HCT116 (cell line): ENCODE measurements at regions not wholly inside any gene's neighbourhood (a gene's known extent, or its start where the extent isn't known, plus 50 kb on each side); places are given as distances from the start of the nearest gene placed in this dataset.

Experiments
- ATAC-seq: fragments of 200-7000 bp; cut with Tn5 transposase; 2 replicates; pipeline ENCODE4 v1.9.1; 2020; ENCODE audit warnings: mild to moderate bottlenecking, moderate library complexity
- BruUV-seq: library from RNA; stranded (reverse); fragments of 400-500 nt; replicated peaks from 2 replicates; lab custom pipeline; 2021; lab: Mats Ljungman, UMichigan
- CTCF ChIA-PET: fragments of 300-600 bp; sonication (Branson Sonifier 250); formaldehyde crosslinking; loops from one replicate; lab custom pipeline; 2021; ENCODE audit warnings: antibody characterized with exemption; lab: Charles Lee
- POLR2A ChIA-PET: fragments of 300-600, 350-600 bp; sonication (Branson Sonifier 250); formaldehyde crosslinking; loops from one replicate; lab custom pipeline; 2021; ENCODE audit warnings: antibody characterized with exemption; lab: Charles Lee
- RAD21 ChIA-PET, 2 experiments: fragments of 300-600 bp; sonication (Branson Sonifier 250); formaldehyde crosslinking; loops; one replicate each; lab custom pipeline; 2023; ENCODE audit warnings: low total read pairs in 2 of 2; ENCODE audit not compliant: uncharacterized antibody in 2 of 2, unreplicated experiment in 2 of 2, low non-redundant PET in 1 of 2; lab: Charles Lee
- DNase-seq: peaks from one replicate; pipeline ENCODE4 v3.0.0-alpha.2; 2010; ENCODE audit warnings: low read depth, low spot score
- H2AFZ ChIP-seq: fragments of 200-600 bp; shearing (Covaris generic), sonication (generic); 2 replicates; pipeline ENCODE4 v1.6.1; 2017; ENCODE audit warnings: low read depth, mixed run types, mixed read lengths, antibody characterized with exemption, low read length; ENCODE audit not compliant: poor library complexity, severe bottlenecking
- H3K27ac ChIP-seq: 2 replicates; pipeline ENCODE4 v1.5.1; 2012; ENCODE audit warnings: low read depth, low read length
- H3K27me3 ChIP-seq: fragments of 200-600 bp; sonication (generic); 2 replicates; pipeline ENCODE4 v1.6.1; 2016; ENCODE audit warnings: mixed run types, low read length, mixed read lengths; ENCODE audit not compliant: insufficient read depth
- H3K36me3 ChIP-seq, 2 experiments: fragments of 200-500 bp in 1 of 2; fragments of 200-600 bp in 1 of 2; sonication (Bioruptor generic) in 1 of 2; sonication (generic) in 1 of 2; 2 replicates each; pipeline versions ENCODE4 v1.5.1 to v1.6.1; 2014 to 2016; ENCODE audit warnings: low read length in 2 of 2, inconsistent platforms in 1 of 2, mixed read lengths in 1 of 2, mixed run types in 1 of 2; ENCODE audit not compliant: insufficient read depth in 2 of 2, control insufficient read depth in 1 of 2
- H3K4me1 ChIP-seq, 2 experiments: fragments of 200-600 bp in 1 of 2; sonication (generic) in 1 of 2; 2 replicates each; pipeline versions ENCODE4 v1.5.1 to v1.6.1; 2012 to 2017; ENCODE audit warnings: low read length in 2 of 2, inconsistent platforms in 1 of 2, mild to moderate bottlenecking in 1 of 2, mixed read lengths in 1 of 2, mixed run types in 1 of 2, moderate library complexity in 1 of 2; ENCODE audit not compliant: insufficient read depth in 2 of 2, control insufficient read depth in 1 of 2
- H3K4me2 ChIP-seq: fragments of 200-600 bp; sonication (generic); 2 replicates; pipeline ENCODE4 v1.6.1; 2017; ENCODE audit warnings: mixed run types, low read length, mixed read lengths
- H3K4me3 ChIP-seq, 2 experiments: fragments of 200-600 bp in 1 of 2; sonication (generic) in 1 of 2; replicated peaks in 1 of 2; 2 replicates each; pipeline ENCODE4 v1.5.1; 2011 to 2016; ENCODE audit warnings: low read length in 2 of 2, control low read depth in 1 of 2, low read depth in 1 of 2, mild to moderate bottlenecking in 1 of 2, mixed read lengths in 1 of 2, mixed run types in 1 of 2
- H3K79me2 ChIP-seq: fragments of 200-600 bp; sonication (generic); 2 replicates; pipeline ENCODE4 v1.6.1; 2017; ENCODE audit warnings: mild to moderate bottlenecking, mixed run types, low read length, moderate library complexity, mixed read lengths; ENCODE audit not compliant: insufficient read depth
- H3K9ac ChIP-seq: fragments of 200-600 bp; sonication (generic); 2 replicates; pipeline ENCODE4 v1.6.1; 2016; ENCODE audit warnings: low read length, mixed read lengths
- H3K9me2 ChIP-seq: fragments of 200-600 bp; sonication (generic), shearing (Covaris generic); 2 replicates; pipeline ENCODE4 v1.6.1; 2017; ENCODE audit warnings: mixed run types, mild to moderate bottlenecking, moderate library complexity; ENCODE audit not compliant: insufficient read depth
- H3K9me3 ChIP-seq, 2 experiments: fragments of 200-500 bp in 1 of 2; fragments of 200-600 bp in 1 of 2; sonication (Bioruptor generic) in 1 of 2; sonication (generic) in 1 of 2; 2 replicates each; pipeline ENCODE4 v1.6.1; 2014 to 2017; ENCODE audit warnings: low read length in 2 of 2, mixed read lengths in 2 of 2, inconsistent platforms in 1 of 2, low read depth in 1 of 2, mild to moderate bottlenecking in 1 of 2, mixed run types in 1 of 2, moderate library complexity in 1 of 2; ENCODE audit not compliant: control insufficient read depth in 1 of 2, insufficient read depth in 1 of 2
- H4K20me1 ChIP-seq: fragments of 200-600 bp; sonication (generic), shearing (Covaris generic); 2 replicates; pipeline ENCODE4 v1.6.1; 2017; ENCODE audit warnings: mixed run types, mild to moderate bottlenecking, moderate library complexity; ENCODE audit not compliant: insufficient read depth
- CBX3 ChIP-seq: IDR thresholded peaks from 2 replicates; pipeline ENCODE4 v1.6.1; 2012; ENCODE audit warnings: low read depth
- CEBPB ChIP-seq: IDR thresholded peaks from 2 replicates; pipeline ENCODE4 v1.6.1; 2012; ENCODE audit warnings: low read depth
- EGR1 ChIP-seq: IDR thresholded peaks from 2 replicates; pipeline ENCODE4 v1.6.1; 2012; ENCODE audit warnings: low read depth
- EZH2 ChIP-seq: fragments of 200-600 bp; sonication (generic); IDR thresholded peaks from 2 replicates; pipeline ENCODE4 v1.6.1; 2017; ENCODE audit warnings: antibody characterized with exemption, mixed run types
- EZH2phosphoT487 ChIP-seq: fragments of 200-600 bp; IDR thresholded peaks from 2 replicates; pipeline ENCODE4 v1.6.1; 2018; ENCODE audit warnings: antibody characterized with exemption, borderline replicate concordance
- FOSL1 ChIP-seq: IDR thresholded peaks from 2 replicates; pipeline ENCODE4 v1.6.1; 2012; ENCODE audit warnings: low read depth
- JUND ChIP-seq: IDR thresholded peaks from 2 replicates; pipeline ENCODE4 v1.6.1; 2012
- POLR2A ChIP-seq: IDR thresholded peaks from 2 replicates; pipeline ENCODE4 v1.7.0; 2011; ENCODE audit warnings: borderline replicate concordance; ENCODE audit not compliant: insufficient read depth, insufficient read length; ENCODE audit errors: extremely low read depth
- SIN3A ChIP-seq: IDR thresholded peaks from 2 replicates; pipeline ENCODE4 v1.6.1; 2012; ENCODE audit warnings: low read depth
- SP1 ChIP-seq: IDR thresholded peaks from 2 replicates; pipeline ENCODE4 v1.6.1; 2012; ENCODE audit warnings: low read depth
- SRF ChIP-seq: IDR thresholded peaks from 2 replicates; pipeline ENCODE4 v1.6.1; 2012; ENCODE audit warnings: low read depth
- TCF7L2 ChIP-seq: IDR thresholded peaks from 2 replicates; pipeline ENCODE4 v1.7.0; 2011; ENCODE audit warnings: borderline replicate concordance, inconsistent platforms; ENCODE audit not compliant: insufficient read depth, insufficient read length; ENCODE audit errors: extremely low read depth
- YY1 ChIP-seq: IDR thresholded peaks from 2 replicates; pipeline ENCODE4 v1.6.1; 2011; ENCODE audit warnings: low read length, low read depth, moderate library complexity, mild to moderate bottlenecking; ENCODE audit not compliant: insufficient replicate concordance; ENCODE audit errors: extremely low read depth
- ZNF274 ChIP-seq: fragments of 200-500 bp; sonication (Bioruptor generic); IDR thresholded peaks from 2 replicates; pipeline ENCODE4 v1.6.1; 2014; ENCODE audit warnings: mild to moderate bottlenecking, low read depth, low read length, inconsistent platforms
- intact Hi-C: fragments of 100-400 bp; cut with micrococcal nuclease; formaldehyde crosslinking; loops from 2 replicates; pipeline ENCODE4 v1.10.0; 2022
- TF ChIP-seq, protein P1 (sequence below): IDR thresholded peaks from 2 replicates; pipeline ENCODE4 v1.6.1; 2012
- TF ChIP-seq, protein P2 (sequence below): IDR thresholded peaks from 2 replicates; pipeline ENCODE4 v1.6.1; 2011; ENCODE audit warnings: mild to moderate bottlenecking, low read length, moderate library complexity; ENCODE audit not compliant: insufficient replicate concordance; ENCODE audit errors: extremely low read depth
- TF ChIP-seq, protein P3 (sequence below): IDR thresholded peaks from 2 replicates; pipeline ENCODE4 v1.6.1; 2012
- TF ChIP-seq, protein P4 (sequence below), 3 experiments: fragments of 200-600 bp in 1 of 3; sonication (generic) in 1 of 3; IDR thresholded peaks in 2 of 3; conservative IDR thresholded peaks in 1 of 3; 2 replicates each; pipeline ENCODE4 v1.5.1; 2012 to 2017; ENCODE audit warnings: low read depth in 2 of 3, low read length in 2 of 3, antibody characterized with exemption in 1 of 3, borderline replicate concordance in 1 of 3, control low read depth in 1 of 3, mild to moderate bottlenecking in 1 of 3, mixed read lengths in 1 of 3, mixed run types in 1 of 3, moderate library complexity in 1 of 3; ENCODE audit not compliant: insufficient read depth in 1 of 3
- TF ChIP-seq, protein P5 (sequence below): IDR thresholded peaks from 2 replicates; pipeline ENCODE4 v1.6.1; 2012; ENCODE audit warnings: low read depth

DNA sequence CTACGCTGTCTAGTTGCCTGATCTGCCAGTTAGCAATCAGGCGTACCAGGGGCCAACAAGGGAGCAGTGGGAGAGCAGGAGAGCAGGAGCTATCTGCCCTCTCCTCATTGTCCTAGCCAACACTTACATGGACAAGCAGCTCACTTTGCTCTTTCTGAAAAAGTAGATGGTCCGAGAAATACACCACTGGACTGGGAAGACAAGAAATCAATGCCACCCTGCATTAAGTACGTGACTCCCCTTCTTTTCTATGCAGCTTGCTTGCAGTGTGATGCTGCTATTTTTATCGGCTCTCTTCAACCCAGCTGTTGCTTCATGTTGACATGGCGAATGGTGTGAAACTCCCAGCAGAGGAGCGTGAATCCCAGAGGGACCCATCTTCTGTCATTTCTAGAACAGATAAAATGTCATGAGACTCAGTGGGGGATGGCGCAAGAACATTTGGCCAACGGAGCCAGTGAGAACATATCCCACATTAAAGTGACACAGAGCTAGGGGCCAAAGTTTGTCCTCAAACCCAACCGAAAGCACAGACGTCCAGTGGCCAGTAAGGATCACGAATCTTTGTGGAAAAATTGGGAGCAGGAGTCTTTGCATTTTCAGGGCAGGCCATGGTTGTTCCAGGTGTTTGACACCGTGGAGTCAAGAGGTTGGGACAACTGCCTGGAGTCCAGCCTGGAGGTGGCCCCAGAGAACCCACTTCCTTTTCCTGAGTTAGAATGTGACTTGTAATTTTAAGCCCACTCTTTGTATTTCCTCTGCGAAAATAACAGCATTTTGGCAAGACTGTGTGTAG, 53.7 kb upstream of the MEF2A start:
- H3K27me3 ChIP-seq = no peaks in the 10 kb centered on the region
- H3K9ac ChIP-seq = no peak overlapping the region
- no peaks in the 10 kb centered on the region for H3K79me2 ChIP-seq
- no peaks in the 10 kb centered on the region for H3K4me1 ChIP-seq
- no peaks in the 10 kb centered on the region for H3K9me3 ChIP-seq
- DNase-seq (no peak), ATAC-seq (no peak)
- H4K20me1 ChIP-seq = no peaks in the 10 kb centered on the region
- no peak overlapping the region for H3K4me2 ChIP-seq
- H3K27ac ChIP-seq = no peak overlapping the region
- no peak overlapping the region for H3K4me3 ChIP-seq
- H2AFZ ChIP-seq = no peak overlapping the region
- ChIA-PET RAD21 (no interaction called here), CTCF (interaction anchor here (1.2 kb wide), 1 partner anchor 26 kb away, joined by 3 read pairs; no protein-coding TSS in a partner anchor), POLR2A (no interaction called here)
- no TSS peak for BruUV-seq
- H3K9me2 ChIP-seq = no peaks in the 10 kb centered on the region
- TF ChIP-seq POLR2A (no peak), EZH2phosphoT487 (no peak), EGR1 (no peak), FOSL1 (no peak), JUND (no peak), SIN3A (no peak), CEBPB (no peak), SRF (no peak), CBX3 (no peak), EZH2 (no peak), SP1 (no peak), TCF7L2 (no peak), YY1 (no peak), ZNF274 (no peak)
- TF ChIP-seq, protein P1, sequence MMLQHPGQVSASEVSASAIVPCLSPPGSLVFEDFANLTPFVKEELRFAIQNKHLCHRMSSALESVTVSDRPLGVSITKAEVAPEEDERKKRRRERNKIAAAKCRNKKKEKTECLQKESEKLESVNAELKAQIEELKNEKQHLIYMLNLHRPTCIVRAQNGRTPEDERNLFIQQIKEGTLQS = no peak
- TF ChIP-seq, protein P2, sequence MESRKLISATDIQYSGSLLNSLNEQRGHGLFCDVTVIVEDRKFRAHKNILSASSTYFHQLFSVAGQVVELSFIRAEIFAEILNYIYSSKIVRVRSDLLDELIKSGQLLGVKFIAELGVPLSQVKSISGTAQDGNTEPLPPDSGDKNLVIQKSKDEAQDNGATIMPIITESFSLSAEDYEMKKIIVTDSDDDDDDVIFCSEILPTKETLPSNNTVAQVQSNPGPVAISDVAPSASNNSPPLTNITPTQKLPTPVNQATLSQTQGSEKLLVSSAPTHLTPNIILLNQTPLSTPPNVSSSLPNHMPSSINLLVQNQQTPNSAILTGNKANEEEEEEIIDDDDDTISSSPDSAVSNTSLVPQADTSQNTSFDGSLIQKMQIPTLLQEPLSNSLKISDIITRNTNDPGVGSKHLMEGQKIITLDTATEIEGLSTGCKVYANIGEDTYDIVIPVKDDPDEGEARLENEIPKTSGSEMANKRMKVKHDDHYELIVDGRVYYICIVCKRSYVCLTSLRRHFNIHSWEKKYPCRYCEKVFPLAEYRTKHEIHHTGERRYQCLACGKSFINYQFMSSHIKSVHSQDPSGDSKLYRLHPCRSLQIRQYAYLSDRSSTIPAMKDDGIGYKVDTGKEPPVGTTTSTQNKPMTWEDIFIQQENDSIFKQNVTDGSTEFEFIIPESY = no peak
- TF ChIP-seq, protein P3, sequence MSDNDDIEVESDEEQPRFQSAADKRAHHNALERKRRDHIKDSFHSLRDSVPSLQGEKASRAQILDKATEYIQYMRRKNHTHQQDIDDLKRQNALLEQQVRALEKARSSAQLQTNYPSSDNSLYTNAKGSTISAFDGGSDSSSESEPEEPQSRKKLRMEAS = no peak
- TF ChIP-seq, protein P4, sequence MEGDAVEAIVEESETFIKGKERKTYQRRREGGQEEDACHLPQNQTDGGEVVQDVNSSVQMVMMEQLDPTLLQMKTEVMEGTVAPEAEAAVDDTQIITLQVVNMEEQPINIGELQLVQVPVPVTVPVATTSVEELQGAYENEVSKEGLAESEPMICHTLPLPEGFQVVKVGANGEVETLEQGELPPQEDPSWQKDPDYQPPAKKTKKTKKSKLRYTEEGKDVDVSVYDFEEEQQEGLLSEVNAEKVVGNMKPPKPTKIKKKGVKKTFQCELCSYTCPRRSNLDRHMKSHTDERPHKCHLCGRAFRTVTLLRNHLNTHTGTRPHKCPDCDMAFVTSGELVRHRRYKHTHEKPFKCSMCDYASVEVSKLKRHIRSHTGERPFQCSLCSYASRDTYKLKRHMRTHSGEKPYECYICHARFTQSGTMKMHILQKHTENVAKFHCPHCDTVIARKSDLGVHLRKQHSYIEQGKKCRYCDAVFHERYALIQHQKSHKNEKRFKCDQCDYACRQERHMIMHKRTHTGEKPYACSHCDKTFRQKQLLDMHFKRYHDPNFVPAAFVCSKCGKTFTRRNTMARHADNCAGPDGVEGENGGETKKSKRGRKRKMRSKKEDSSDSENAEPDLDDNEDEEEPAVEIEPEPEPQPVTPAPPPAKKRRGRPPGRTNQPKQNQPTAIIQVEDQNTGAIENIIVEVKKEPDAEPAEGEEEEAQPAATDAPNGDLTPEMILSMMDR (IDR thresholded peaks at IDR 0.05 in 2 of 3, conservative IDR thresholded peaks at IDR 0.05 in 1 of 3; ENCODE audit: borderline replicate concordance in 1 of 3, insufficient read depth in 1 of 3, low read depth in 2 of 3, low read length in 2 of 3) = no peak
- TF ChIP-seq, protein P5, sequence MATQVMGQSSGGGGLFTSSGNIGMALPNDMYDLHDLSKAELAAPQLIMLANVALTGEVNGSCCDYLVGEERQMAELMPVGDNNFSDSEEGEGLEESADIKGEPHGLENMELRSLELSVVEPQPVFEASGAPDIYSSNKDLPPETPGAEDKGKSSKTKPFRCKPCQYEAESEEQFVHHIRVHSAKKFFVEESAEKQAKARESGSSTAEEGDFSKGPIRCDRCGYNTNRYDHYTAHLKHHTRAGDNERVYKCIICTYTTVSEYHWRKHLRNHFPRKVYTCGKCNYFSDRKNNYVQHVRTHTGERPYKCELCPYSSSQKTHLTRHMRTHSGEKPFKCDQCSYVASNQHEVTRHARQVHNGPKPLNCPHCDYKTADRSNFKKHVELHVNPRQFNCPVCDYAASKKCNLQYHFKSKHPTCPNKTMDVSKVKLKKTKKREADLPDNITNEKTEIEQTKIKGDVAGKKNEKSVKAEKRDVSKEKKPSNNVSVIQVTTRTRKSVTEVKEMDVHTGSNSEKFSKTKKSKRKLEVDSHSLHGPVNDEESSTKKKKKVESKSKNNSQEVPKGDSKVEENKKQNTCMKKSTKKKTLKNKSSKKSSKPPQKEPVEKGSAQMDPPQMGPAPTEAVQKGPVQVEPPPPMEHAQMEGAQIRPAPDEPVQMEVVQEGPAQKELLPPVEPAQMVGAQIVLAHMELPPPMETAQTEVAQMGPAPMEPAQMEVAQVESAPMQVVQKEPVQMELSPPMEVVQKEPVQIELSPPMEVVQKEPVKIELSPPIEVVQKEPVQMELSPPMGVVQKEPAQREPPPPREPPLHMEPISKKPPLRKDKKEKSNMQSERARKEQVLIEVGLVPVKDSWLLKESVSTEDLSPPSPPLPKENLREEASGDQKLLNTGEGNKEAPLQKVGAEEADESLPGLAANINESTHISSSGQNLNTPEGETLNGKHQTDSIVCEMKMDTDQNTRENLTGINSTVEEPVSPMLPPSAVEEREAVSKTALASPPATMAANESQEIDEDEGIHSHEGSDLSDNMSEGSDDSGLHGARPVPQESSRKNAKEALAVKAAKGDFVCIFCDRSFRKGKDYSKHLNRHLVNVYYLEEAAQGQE = no peak
- H3K36me3 ChIP-seq = no peaks in the 10 kb centered on the region
- intact Hi-C loops = no loop called here
